Spleen (tissue), 11 donors: ENCODE measurements at regions not wholly inside any gene's neighbourhood (a gene's known extent, or its start where the extent isn't known, plus 50 kb on each side); places are given as distances from the start of the nearest gene placed in this dataset.

Experiments
- DNase-seq: peaks from one replicate; pipeline ENCODE4 v3.0.0-alpha.2; 2020
- H3K27ac ChIP-seq, 8 donors: fragments of 200-600 bp; sonication (generic) in 7 of 8; 1 replicate in 4 of 8; 2 replicates in 4 of 8; pipeline versions ENCODE4 v1.5.0 to v1.8.0; 2016 to 2021; ENCODE audit warnings: inconsistent platforms in 4 of 8, mild to moderate bottlenecking in 4 of 8, moderate library complexity in 1 of 8
- H3K27me3 ChIP-seq, 7 donors: fragments of 200-600 bp; sonication (generic) in 6 of 7; replicated peaks in 1 of 7; 1 replicate in 4 of 7; 2 replicates in 3 of 7; pipeline versions ENCODE4 v1.5.0 to v1.8.0; 2016 to 2021; ENCODE audit warnings: inconsistent platforms in 3 of 7, mild to moderate bottlenecking in 1 of 7
- H3K36me3 ChIP-seq, 6 donors: fragments of 200-600 bp; sonication (generic) in 5 of 6; 1 replicate in 4 of 6; 2 replicates in 2 of 6; pipeline versions ENCODE4 v1.5.0 to v1.8.0; 2016 to 2021; ENCODE audit warnings: inconsistent platforms in 2 of 6
- H3K4me1 ChIP-seq, 6 donors: fragments of 200-600 bp; sonication (generic) in 5 of 6; 1 replicate in 3 of 6; 2 replicates in 3 of 6; pipeline versions ENCODE4 v1.5.0 to v1.8.0; 2016 to 2021; ENCODE audit warnings: inconsistent platforms in 3 of 6
- H3K4me3 ChIP-seq, 8 donors: fragments of 200-600 bp; sonication (generic) in 7 of 8; 1 replicate in 4 of 8; 2 replicates in 4 of 8; pipeline versions ENCODE4 v1.5.0 to v1.8.0; 2016 to 2021; ENCODE audit warnings: inconsistent platforms in 4 of 8, mild to moderate bottlenecking in 4 of 8, moderate library complexity in 2 of 8
- H3K9me3 ChIP-seq, 8 donors: fragments of 200-600 bp; sonication (generic) in 7 of 8; 1 replicate in 4 of 8; 2 replicates in 4 of 8; pipeline versions ENCODE4 v1.5.0 to v1.8.0; 2016 to 2021; ENCODE audit warnings: inconsistent platforms in 4 of 8
- CTCF ChIP-seq, 11 experiments: fragments of 200-600 bp in 7 of 11; fragments of 450-650 bp in 4 of 11; sonication (generic) in 4 of 11; IDR thresholded peaks in 8 of 11; conservative IDR thresholded peaks in 3 of 11; 1 replicate in 7 of 11; 2 replicates in 4 of 11; pipeline versions ENCODE4 v1.4.0 to v1.8.0; 2016 to 2021; ENCODE audit warnings: antibody characterized with exemption in 11 of 11, inconsistent platforms in 4 of 11, mild to moderate bottlenecking in 1 of 11
- POLR2A ChIP-seq, 3 donors: fragments of 450-650 bp; IDR thresholded peaks; one replicate each; pipeline ENCODE4 v1.5.1; 2017; ENCODE audit warnings: antibody characterized with exemption in 3 of 3, mild to moderate bottlenecking in 1 of 3
- POLR2AphosphoS5 ChIP-seq, 3 donors: sonication (generic); formaldehyde crosslinking; IDR thresholded peaks; one replicate each; pipeline ENCODE4 v1.5.1; 2017; ENCODE audit warnings: antibody characterized with exemption in 3 of 3
- WGBS, 5 donors: extraction: QIAGEN DNeasy Blood & Tissue Kit in 3 of 5; methylation state at CpG; one replicate each; pipeline versions ENCODE4 v1.1.5 to v1.1.7; 2013 to 2018; 5-methylcytosine and 5-hydroxymethylcytosine counted together
- intact Hi-C: fragments of 100-400 bp; cut with DNase I; formaldehyde crosslinking; loops from one replicate; pipeline ENCODE4 v1.15.0; 2023; ENCODE audit warnings: low total_unique reads
- donor health status: healthy with polysubstance abuse.
- donor health status: DM: no; HTN: no; CAD: no; lungs with moderate emphysema.
- donor health status: DM: no; HTN: no; CAD: no.
- donor health status: Bipolar disorder and iron deficiency.
- donor health status: healthy.
- donor health status: DM: no; HTN: no; CAD: no.
- donor health status: DM: yes; HTN: yes; CAD: no.

- Histone ChIP-seq H3K4me3 (no peak overlapping the region), H3K4me1 (peaks cover 2 to 24% (median 19%) of the 10 kb centered on the region in 6 donors), H3K9me3 (no peaks in the 10 kb centered on the region), H3K36me3 (no peaks in the 10 kb centered on the region), H3K27me3 (no peaks in the 10 kb centered on the region), H3K27ac (no peak overlapping the region)
- intact Hi-C loops: no loop called here
- no peak for DNase-seq
- no peak for TF ChIP-seq POLR2A (IDR thresholded peaks at IDR 0.05)
- TF ChIP-seq CTCF (IDR thresholded peaks at IDR 0.05 in 8 of 11, conservative IDR thresholded peaks at IDR 0.05 in 3 of 11): no peak
- no peak for TF ChIP-seq POLR2AphosphoS5 (IDR thresholded peaks at IDR 0.05)
These were observed 72.6 kb upstream of the IPO9 start for GRCh38 chr1:201756406-201756805.

GRCh38 chr1:201758499-201759050 lies 70.4 kb upstream of the IPO9 start:
- Histone ChIP-seq H3K36me3 (no peaks in the 10 kb centered on the region), H3K4me1 (peaks cover 2 to 19% (median 15%) of the 10 kb centered on the region in 6 donors), H3K27me3 (no peaks in the 10 kb centered on the region), H3K9me3 (no peaks in the 10 kb centered on the region), H3K4me3 (no peak overlapping the region), H3K27ac (no peak overlapping the region)
- no peak for DNase-seq
- no peak for TF ChIP-seq POLR2A (IDR thresholded peaks at IDR 0.05)
- TF ChIP-seq POLR2AphosphoS5 (IDR thresholded peaks at IDR 0.05): no peak
- no peak for TF ChIP-seq CTCF (IDR thresholded peaks at IDR 0.05 in 8 of 11, conservative IDR thresholded peaks at IDR 0.05 in 3 of 11)
- 74 to 86% (median 79%) methylated on average over 4 of the region's 4 CpGs for WGBS, 5 donors
- intact Hi-C loops: no loop called here

- TF ChIP-seq POLR2A (IDR thresholded peaks at IDR 0.05): no peak
- no peak for TF ChIP-seq POLR2AphosphoS5 (IDR thresholded peaks at IDR 0.05)
- TF ChIP-seq CTCF (IDR thresholded peaks at IDR 0.05 in 8 of 11, conservative IDR thresholded peaks at IDR 0.05 in 3 of 11): no peak
- intact Hi-C loops: no loop called here
These were observed 69.7 kb upstream of the IPO9 start for GRCh38 chr1:201759194-201759815.

GRCh38 chr1:201760516-201760915 lies 68.4 kb upstream of the IPO9 start:
- WGBS, 5 donors: 81 to 100% (median 87%) methylated on average over 1 of the region's 1 CpG
- Histone ChIP-seq H3K27me3 (no peaks in the 10 kb centered on the region), H3K27ac (no peak overlapping the region), H3K36me3 (no peaks in the 10 kb centered on the region), H3K4me3 (no peak overlapping the region), H3K4me1 (peaks cover 2 to 19% (median 15%) of the 10 kb centered on the region in 6 donors), H3K9me3 (no peaks in the 10 kb centered on the region)
- intact Hi-C loops: no loop called here
- no peak for DNase-seq
- TF ChIP-seq POLR2A (IDR thresholded peaks at IDR 0.05): no peak
- TF ChIP-seq POLR2AphosphoS5 (IDR thresholded peaks at IDR 0.05): no peak
- no peak for TF ChIP-seq CTCF (IDR thresholded peaks at IDR 0.05 in 8 of 11, conservative IDR thresholded peaks at IDR 0.05 in 3 of 11)

More at GRCh38 chr1:201759194-201759815, 69.7 kb upstream of the IPO9 start:
- no peak overlapping the region for H3K27ac ChIP-seq
- 77 to 92% (median 85%) methylated on average over 3 of the region's 3 CpGs for WGBS, 5 donors
- H3K4me3 ChIP-seq: no peak overlapping the region
- peaks cover 2 to 19% (median 15%) of the 10 kb centered on the region in 6 donors for H3K4me1 ChIP-seq
- no peaks in the 10 kb centered on the region for H3K36me3 ChIP-seq
- DNase-seq: no peak
- no peaks in the 10 kb centered on the region for H3K27me3 ChIP-seq
- no peaks in the 10 kb centered on the region for H3K9me3 ChIP-seq
